Stimulated activated naive CD8-positive, alpha-beta T cell treated with anti-CD3 and anti-CD28 coated beads, Interleukin-15, Interleukin-2, amounts not matched to agents 100 ng/mL and 50 ng/mL, for 24 hours (primary cell): ENCODE measurements at regions not wholly inside any gene's neighbourhood (a gene's known extent, or its start where the extent isn't known, plus 50 kb on each side); places are given as distances from the start of the nearest gene placed in this dataset.

Source experiments
- H3K27ac Mint-ChIP-seq: one replicate; pipeline ENCODE4 v1.8.0; 2021; ENCODE audit warnings: mild to moderate bottlenecking, mixed read lengths
- H3K27me3 Mint-ChIP-seq: one replicate; pipeline ENCODE4 v1.8.0; 2021; ENCODE audit warnings: mixed read lengths
- H3K36me3 Mint-ChIP-seq: one replicate; pipeline ENCODE4 v1.8.0; 2021; ENCODE audit warnings: low read depth, mixed read lengths
- H3K4me1 Mint-ChIP-seq: one replicate; pipeline ENCODE4 v1.8.0; 2021; ENCODE audit warnings: low read depth, mixed read lengths
- H3K4me3 Mint-ChIP-seq: one replicate; pipeline ENCODE4 v1.8.0; 2021; ENCODE audit warnings: mild to moderate bottlenecking, mixed read lengths
- H3K9me3 Mint-ChIP-seq: one replicate; pipeline ENCODE4 v1.8.0; 2021; ENCODE audit warnings: mixed read lengths

DNA sequence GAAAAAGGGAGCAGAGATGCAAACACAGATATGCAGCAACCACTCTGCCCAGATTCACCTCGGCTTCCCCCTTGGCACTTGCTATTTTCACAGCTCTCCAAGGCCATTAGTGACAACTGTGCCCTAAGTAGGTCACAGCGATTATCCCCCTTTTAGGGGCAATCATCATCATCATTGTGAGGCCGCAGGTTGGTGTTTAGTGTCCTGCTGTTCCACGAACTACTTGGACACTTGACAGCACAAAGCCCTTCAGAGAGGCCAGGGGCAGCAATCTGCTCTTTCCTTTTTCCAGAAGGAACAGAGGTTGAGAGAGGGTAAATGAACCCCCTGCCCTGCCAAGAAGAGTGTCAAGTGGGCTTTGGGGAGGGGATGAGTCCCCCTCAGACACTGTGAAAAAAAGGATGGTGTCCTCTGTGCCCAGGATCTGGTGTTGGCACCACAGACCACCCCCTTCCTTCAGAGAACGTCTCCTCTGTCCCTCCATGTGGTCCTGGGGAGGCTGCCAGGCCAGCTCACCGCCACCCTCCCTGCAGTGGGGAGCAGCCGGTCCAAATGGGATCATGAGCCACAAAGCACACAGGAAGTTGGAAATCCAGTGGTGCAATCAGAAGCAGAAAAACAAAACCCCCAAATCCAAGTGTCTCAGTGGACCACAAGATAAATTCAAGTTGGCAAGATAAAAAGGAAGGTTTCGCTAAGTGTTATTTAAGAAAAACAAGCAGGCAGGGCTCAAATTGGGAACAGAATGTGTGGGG, 78.4 kb upstream of the MED9 start:
- H3K27ac Mint-ChIP-seq, result no peak overlapping the region
- H3K4me1 Mint-ChIP-seq, result peaks cover 33% of the 10 kb centered on the region
- no peaks in the 10 kb centered on the region for H3K9me3 Mint-ChIP-seq
- no peaks in the 10 kb centered on the region for H3K27me3 Mint-ChIP-seq
- H3K36me3 Mint-ChIP-seq, result no peaks in the 10 kb centered on the region
- H3K4me3 Mint-ChIP-seq, result no peak overlapping the region

- Mint-ChIP-seq H3K27me3 (no peaks in the 10 kb centered on the region), H3K27ac (no peak overlapping the region), H3K9me3 (no peaks in the 10 kb centered on the region), H3K36me3 (no peaks in the 10 kb centered on the region), H3K4me3 (no peak overlapping the region), H3K4me1 (peaks cover 41% of the 10 kb centered on the region)
These were observed 77.6 kb upstream of the MED9 start for GRCh38 chr17:17398943-17399926.

DNA sequence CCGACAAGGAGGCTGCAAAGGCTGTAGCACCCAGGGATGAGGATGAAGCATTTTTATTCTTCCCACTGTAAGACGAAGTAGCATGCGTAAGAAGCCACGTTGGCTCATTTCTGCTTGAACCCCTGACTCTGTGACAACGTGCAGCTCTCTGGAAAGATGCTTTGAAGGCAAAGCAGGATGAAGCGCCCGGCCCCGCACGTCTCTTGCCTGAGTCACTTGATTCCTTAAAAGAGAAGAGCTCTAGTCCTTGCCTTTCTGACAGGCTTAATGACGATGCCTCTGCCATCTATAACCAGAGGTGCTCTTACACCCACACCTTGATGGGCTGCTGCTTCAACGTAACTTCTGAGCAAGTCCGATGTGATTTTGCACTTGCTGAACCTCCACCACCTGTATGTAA, 76.7 kb upstream of the MED9 start:
- Mint-ChIP-seq H3K27ac (no peak overlapping the region), H3K27me3 (no peaks in the 10 kb centered on the region), H3K4me3 (no peak overlapping the region), H3K9me3 (no peaks in the 10 kb centered on the region), H3K4me1 (peaks cover 44% of the 10 kb centered on the region), H3K36me3 (no peaks in the 10 kb centered on the region)

DNA sequence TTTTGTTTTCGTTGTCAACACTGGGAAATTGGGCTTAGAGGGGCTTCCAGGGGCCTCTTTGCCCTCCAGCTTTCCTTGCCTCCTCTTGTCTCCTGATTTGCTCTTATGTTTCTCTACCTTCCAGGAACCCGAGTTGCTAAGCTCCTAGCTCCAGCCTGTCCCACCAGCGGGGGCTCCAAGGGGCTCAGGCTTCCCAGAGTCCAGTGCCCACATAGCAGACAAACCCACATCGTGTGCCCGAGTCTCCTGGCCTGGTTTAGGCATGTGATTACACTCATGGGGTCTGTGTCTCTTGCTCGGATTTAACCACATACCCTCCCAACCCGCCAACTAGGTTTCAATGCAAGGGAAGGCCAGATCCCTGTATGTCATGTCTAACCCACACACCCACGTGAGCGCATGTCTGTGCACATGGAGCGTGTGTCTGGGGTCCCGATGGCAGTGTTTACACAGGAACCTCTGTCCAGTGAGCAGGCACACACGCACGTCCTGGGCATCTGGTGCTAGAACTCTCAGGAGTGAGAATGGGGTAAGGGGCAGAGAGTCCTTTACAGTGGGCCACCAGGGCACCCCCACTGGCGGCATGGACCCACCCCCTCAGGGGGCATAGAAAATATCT, 76.1 kb upstream of the MED9 start:
- no peaks in the 10 kb centered on the region for H3K36me3 Mint-ChIP-seq
- no peaks in the 10 kb centered on the region for H3K27me3 Mint-ChIP-seq
- H3K4me3 Mint-ChIP-seq, result no peak overlapping the region
- no peaks in the 10 kb centered on the region for H3K9me3 Mint-ChIP-seq
- no peak overlapping the region for H3K27ac Mint-ChIP-seq
- H3K4me1 Mint-ChIP-seq, result peaks cover 48% of the 10 kb centered on the region

DNA sequence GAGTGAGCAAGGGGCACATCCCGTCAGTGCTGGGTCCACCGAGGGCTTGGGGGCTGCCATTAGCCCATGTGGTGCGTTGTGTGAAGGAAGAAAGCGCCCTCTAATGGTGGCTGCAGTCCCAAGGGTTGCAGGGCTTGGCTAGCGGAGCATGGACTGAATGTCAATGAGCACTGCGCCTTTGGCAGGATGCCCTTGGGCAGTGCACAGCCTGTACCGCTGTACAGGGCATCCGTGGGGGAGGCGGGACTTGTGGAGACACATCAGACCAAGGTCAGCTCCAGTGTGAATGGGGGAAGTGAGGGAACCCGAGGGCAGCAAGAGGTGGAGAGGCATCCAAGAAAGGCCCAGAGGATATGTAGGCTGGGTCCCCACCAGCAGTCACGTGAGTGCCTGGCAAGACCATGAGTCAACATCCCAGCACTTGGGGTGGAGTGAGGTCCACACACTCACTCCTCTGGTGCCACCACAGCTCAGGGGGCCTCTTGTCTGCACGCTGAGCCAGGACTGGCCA, 75.5 kb upstream of the MED9 start:
- Mint-ChIP-seq H3K4me3 (no peak overlapping the region), H3K4me1 (peaks cover 54% of the 10 kb centered on the region), H3K27me3 (no peaks in the 10 kb centered on the region), H3K9me3 (no peaks in the 10 kb centered on the region), H3K36me3 (no peaks in the 10 kb centered on the region), H3K27ac (no peak overlapping the region)

GRCh38 chr17:17402558-17402957, 74.2 kb upstream of the MED9 start:
- H3K4me1 Mint-ChIP-seq, result peaks cover 59% of the 10 kb centered on the region
- no peak overlapping the region for H3K4me3 Mint-ChIP-seq
- no peaks in the 10 kb centered on the region for H3K36me3 Mint-ChIP-seq
- no peak overlapping the region for H3K27ac Mint-ChIP-seq
- no peaks in the 10 kb centered on the region for H3K9me3 Mint-ChIP-seq
- no peaks in the 10 kb centered on the region for H3K27me3 Mint-ChIP-seq

DNA sequence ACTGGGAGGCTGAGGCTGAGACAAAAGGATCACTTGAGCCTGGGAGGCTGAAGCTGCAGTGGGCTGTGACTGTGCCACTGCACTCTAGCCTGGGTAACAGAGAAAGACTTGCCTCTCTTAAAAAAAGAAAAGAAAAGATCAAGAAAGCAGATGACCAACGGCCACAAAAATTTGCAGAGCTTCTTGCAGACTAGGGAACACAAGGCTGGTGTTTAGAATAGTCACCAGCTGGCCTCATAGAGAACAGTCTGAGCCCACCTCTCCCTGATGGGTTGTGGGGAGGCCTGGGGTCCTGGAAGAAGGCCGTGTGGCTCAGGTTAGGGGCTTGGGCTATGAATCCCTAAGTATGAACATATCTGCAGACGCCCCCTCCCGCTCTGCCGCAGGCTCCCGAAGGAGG, 73.7 kb upstream of the MED9 start:
- H3K4me3 Mint-ChIP-seq, result no peak overlapping the region
- H3K4me1 Mint-ChIP-seq, result peaks cover 62% of the 10 kb centered on the region
- no peaks in the 10 kb centered on the region for H3K27me3 Mint-ChIP-seq
- H3K9me3 Mint-ChIP-seq, result no peaks in the 10 kb centered on the region
- no peaks in the 10 kb centered on the region for H3K36me3 Mint-ChIP-seq
- H3K27ac Mint-ChIP-seq, result no peak overlapping the region

GRCh38 chr17:17403899-17404576, 72.8 kb upstream of the MED9 start:
- Mint-ChIP-seq H3K36me3 (no peaks in the 10 kb centered on the region), H3K4me3 (peak overlapping the region; percentile 57), H3K9me3 (no peaks in the 10 kb centered on the region), H3K27ac (peak overlapping the region; percentile 63), H3K4me1 (peaks cover 72% of the 10 kb centered on the region), H3K27me3 (no peaks in the 10 kb centered on the region)

- Mint-ChIP-seq H3K27me3 (no peaks in the 10 kb centered on the region), H3K4me1 (peaks cover 83% of the 10 kb centered on the region), H3K36me3 (no peaks in the 10 kb centered on the region), H3K27ac (no peak overlapping the region), H3K4me3 (no peak overlapping the region), H3K9me3 (no peaks in the 10 kb centered on the region)
These were observed 71.1 kb upstream of the MED9 start for GRCh38 chr17:17405673-17406072.

GRCh38 chr17:17406225-17406624, 70.6 kb upstream of the MED9 start:
- Mint-ChIP-seq H3K27ac (no peak overlapping the region), H3K4me3 (no peak overlapping the region), H3K4me1 (peaks cover 79% of the 10 kb centered on the region), H3K36me3 (no peaks in the 10 kb centered on the region), H3K27me3 (no peaks in the 10 kb centered on the region), H3K9me3 (no peaks in the 10 kb centered on the region)

DNA sequence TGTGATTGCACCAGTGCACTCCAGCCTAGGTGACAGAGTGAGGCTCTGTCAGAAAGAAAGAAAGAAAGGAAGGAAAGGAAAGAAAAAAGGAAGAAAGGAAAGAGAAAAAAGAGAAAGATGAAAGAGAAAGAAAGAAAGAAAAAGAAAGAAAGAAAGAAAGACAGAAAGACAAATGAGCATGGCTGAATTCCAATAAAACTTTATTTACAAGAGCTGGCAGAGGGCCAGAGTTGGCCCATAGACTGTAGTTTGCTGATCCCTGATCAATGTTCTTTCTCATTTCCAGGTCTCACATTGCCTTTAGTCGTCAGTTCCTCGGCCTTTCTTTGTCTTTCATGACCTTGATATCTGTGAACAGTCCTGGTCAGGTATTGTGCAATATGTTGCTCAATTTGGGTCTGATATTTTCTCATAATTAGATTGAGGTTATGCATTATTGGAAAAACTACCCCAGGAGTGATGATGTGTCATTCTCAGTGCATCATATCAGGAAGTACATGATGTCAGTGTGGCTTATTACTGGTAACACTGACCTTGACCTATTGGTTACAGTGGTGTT, 68.5 kb upstream of the MED9 start:
- Mint-ChIP-seq H3K27me3 (no peaks in the 10 kb centered on the region), H3K9me3 (no peaks in the 10 kb centered on the region), H3K27ac (peak overlapping the region; percentile 6), H3K36me3 (no peaks in the 10 kb centered on the region), H3K4me3 (peak overlapping the region; percentile 2), H3K4me1 (peaks cover 74% of the 10 kb centered on the region)

- H3K27me3 Mint-ChIP-seq, result no peaks in the 10 kb centered on the region
- no peaks in the 10 kb centered on the region for H3K36me3 Mint-ChIP-seq
- peaks cover 58% of the 10 kb centered on the region for H3K4me1 Mint-ChIP-seq
- no peaks in the 10 kb centered on the region for H3K9me3 Mint-ChIP-seq
- H3K4me3 Mint-ChIP-seq, result no peak overlapping the region
- H3K27ac Mint-ChIP-seq, result no peak overlapping the region
These were observed 66.4 kb upstream of the MED9 start for GRCh38 chr17:17410357-17410756.

DNA sequence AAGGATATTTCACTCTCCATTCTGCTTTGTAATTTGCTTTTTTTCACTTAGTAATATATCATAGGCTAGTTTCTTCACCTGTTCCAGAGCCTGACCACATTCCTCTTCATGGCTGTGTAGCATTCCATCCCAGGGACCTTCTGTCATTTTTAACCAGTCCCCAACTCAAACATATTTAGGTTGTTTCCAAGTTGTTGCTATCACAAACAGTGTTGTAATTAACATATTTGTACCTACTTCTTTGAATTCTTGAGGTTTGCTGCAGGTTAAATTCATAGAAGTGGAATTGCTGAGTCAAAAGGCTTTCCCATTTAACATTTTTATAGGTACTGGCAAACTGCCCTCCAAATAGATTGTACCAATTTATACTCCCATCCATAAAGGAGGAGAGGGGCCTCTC, 65.1 kb upstream of the MED9 start:
- no peaks in the 10 kb centered on the region for H3K36me3 Mint-ChIP-seq
- H3K4me1 Mint-ChIP-seq, result peaks cover 56% of the 10 kb centered on the region
- no peaks in the 10 kb centered on the region for H3K27me3 Mint-ChIP-seq
- peak overlapping the region; percentile 9 for H3K27ac Mint-ChIP-seq
- H3K4me3 Mint-ChIP-seq, result no peak overlapping the region
- H3K9me3 Mint-ChIP-seq, result no peaks in the 10 kb centered on the region

DNA sequence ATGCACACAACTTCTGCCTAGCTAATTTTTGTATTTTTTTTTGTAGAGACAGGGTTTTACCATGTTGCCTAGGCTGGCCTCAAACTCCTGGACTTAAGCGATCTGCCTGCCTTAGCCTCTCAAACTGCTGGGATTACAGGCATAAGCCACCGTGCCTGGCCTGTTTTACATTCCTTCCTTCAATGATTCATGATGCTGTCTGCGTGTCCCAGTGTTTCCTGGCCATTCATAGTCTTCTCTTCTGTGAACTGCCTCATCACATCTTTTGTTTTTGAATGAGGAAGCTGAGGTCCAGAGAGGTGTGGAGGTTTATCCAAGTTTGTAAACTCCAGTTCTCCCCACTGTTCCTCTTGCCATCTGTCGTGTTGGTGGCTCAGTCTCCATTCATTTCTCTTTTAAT, 64.5 kb upstream of the MED9 start:
- Mint-ChIP-seq H3K27me3 (no peaks in the 10 kb centered on the region), H3K4me1 (peaks cover 56% of the 10 kb centered on the region), H3K27ac (no peak overlapping the region)

More for the DNA sequence above, 64.5 kb upstream of the MED9 start:
- Mint-ChIP-seq H3K9me3 (no peaks in the 10 kb centered on the region), H3K4me3 (no peak overlapping the region), H3K36me3 (no peaks in the 10 kb centered on the region)
